SU-DHL-6 (cell line): ENCODE measurements at regions not wholly inside any gene's neighbourhood (a gene's known extent, or its start where the extent isn't known, plus 50 kb on each side); places are given as distances from the start of the nearest gene placed in this dataset.

ENCODE experiments used
- H2AFZ ChIP-seq: fragments of 200-600 bp; sonication (generic); 2 replicates; pipeline ENCODE4 v1.6.1; 2014; ENCODE audit warnings: low read depth, mild to moderate bottlenecking, moderate library complexity, mixed read lengths, antibody characterized with exemption, low read length; ENCODE audit not compliant: severe bottlenecking
- H3F3A ChIP-seq: fragments of 200-600 bp; shearing (Covaris generic); 2 replicates; pipeline ENCODE4 v1.6.0; 2016; ENCODE audit warnings: antibody characterized with exemption, mild to moderate bottlenecking; ENCODE audit not compliant: insufficient read depth
- H3K27ac ChIP-seq: fragments of 200-600 bp; sonication (generic); 2 replicates; pipeline ENCODE4 v1.5.1; 2016; ENCODE audit warnings: low read depth, mild to moderate bottlenecking, low read length, moderate library complexity, mixed read lengths
- H3K27me3 ChIP-seq: fragments of 200-600 bp; sonication (generic), shearing (Covaris generic); 2 replicates; pipeline ENCODE4 v1.6.0; 2014; ENCODE audit warnings: mild to moderate bottlenecking, low read length
- H3K36me3 ChIP-seq: fragments of 200-600 bp; sonication (generic); 2 replicates; pipeline ENCODE4 v1.6.1; 2014; ENCODE audit warnings: mild to moderate bottlenecking, low read length, mixed read lengths
- H3K4me2 ChIP-seq: fragments of 300-600, 200-600 bp; shearing (Covaris generic), sonication (generic); 2 replicates; pipeline ENCODE4 v1.6.0; 2014; ENCODE audit warnings: low read length, low read depth, mild to moderate bottlenecking; ENCODE audit not compliant: poor library complexity, severe bottlenecking
- H3K4me3 ChIP-seq: fragments of 200-600 bp; sonication (generic); 2 replicates; pipeline ENCODE4 v1.5.1; 2014; ENCODE audit warnings: antibody characterized with exemption, low read length, mild to moderate bottlenecking, mixed read lengths; ENCODE audit not compliant: insufficient read depth, poor library complexity, severe bottlenecking
- H3K79me2 ChIP-seq: fragments of 200-600 bp; sonication (generic); 2 replicates; pipeline ENCODE4 v1.6.1; 2014; ENCODE audit warnings: mild to moderate bottlenecking, low read length, moderate library complexity; ENCODE audit not compliant: insufficient read depth
- H3K9ac ChIP-seq: fragments of 200-600 bp; sonication (generic); 2 replicates; pipeline ENCODE4 v1.7.0; 2014; ENCODE audit warnings: mild to moderate bottlenecking, low read length
- H3K9me2 ChIP-seq: fragments of 200-600 bp; sonication (generic); replicated peaks from 2 replicates; pipeline ENCODE4 v1.6.1; 2014; ENCODE audit warnings: low read length; ENCODE audit not compliant: insufficient read depth
- H3K9me3 ChIP-seq: fragments of 200-600 bp; sonication (generic); 2 replicates; pipeline ENCODE4 v1.6.1; 2014; ENCODE audit warnings: low read length, mixed read lengths; ENCODE audit not compliant: insufficient read depth
- H4K20me1 ChIP-seq: fragments of 200-600 bp; sonication (generic); 2 replicates; pipeline ENCODE4 v1.6.1; 2014; ENCODE audit warnings: low read depth, mild to moderate bottlenecking, antibody characterized with exemption, low read length, moderate library complexity, mixed read lengths
- EZH2phosphoT487 ChIP-seq: fragments of 200-600 bp; sonication (generic), shearing (Covaris generic); conservative IDR thresholded peaks from 2 replicates; pipeline ENCODE4 v1.6.1; 2018; ENCODE audit warnings: mild to moderate bottlenecking, antibody characterized with exemption, low read length, moderate library complexity, mixed read lengths
- TF ChIP-seq, protein P1 (sequence below): fragments of 200-600 bp; sonication (generic); IDR thresholded peaks from one replicate; pipeline ENCODE4 v1.5.1; 2017; ENCODE audit warnings: antibody characterized with exemption, mild to moderate bottlenecking, low read length, moderate library complexity; ENCODE audit not compliant: insufficient read depth, poor library complexity, severe bottlenecking

DNA sequence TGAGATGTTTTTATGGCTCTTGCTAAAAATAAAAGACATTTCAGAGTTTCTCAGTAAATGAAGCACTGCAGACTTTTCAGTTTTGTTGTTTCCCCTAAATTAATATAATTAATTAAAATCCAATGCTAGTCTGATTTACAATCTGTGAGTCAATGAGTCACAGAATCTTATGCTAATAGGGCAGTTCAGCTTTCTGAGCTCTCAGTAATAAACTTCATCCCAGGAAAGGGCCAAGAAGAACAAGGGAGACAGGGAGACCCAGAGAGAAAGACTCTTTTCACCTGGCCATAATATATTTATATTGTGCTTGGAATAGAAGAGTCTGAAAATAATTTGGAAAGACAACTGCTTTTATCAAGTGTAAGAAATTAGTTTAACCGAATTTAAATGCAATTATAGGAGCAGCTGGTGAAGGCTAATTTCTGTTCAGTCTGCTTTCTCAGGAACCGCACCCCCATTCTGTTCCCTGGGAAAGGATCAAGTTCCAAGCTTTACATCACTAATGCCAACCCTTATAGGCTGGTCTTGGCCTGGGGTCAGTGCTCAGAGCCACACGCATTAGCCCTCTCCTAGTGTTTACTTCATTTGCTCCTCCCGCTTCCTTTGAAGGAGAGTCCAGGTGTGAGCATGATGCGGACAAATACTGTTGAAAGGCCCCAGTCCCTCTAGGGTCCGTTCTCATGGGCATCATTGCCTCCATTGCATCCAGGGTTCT, 145.6 kb downstream of the ZBTB18 start:
- H3K36me3 ChIP-seq, result no peaks in the 10 kb centered on the region

GRCh38 chr1:244197851-244198375, 146.8 kb downstream of the ZBTB18 start:
- H3K9ac ChIP-seq, result no peak overlapping the region
- H3K4me3 ChIP-seq, result no peak overlapping the region
- H3F3A ChIP-seq, result no peaks in the 10 kb centered on the region
- no peak overlapping the region for H3K4me2 ChIP-seq
- H3K9me2 ChIP-seq, result no peaks in the 10 kb centered on the region
- H3K27me3 ChIP-seq, result no peaks in the 10 kb centered on the region
- no peak for TF ChIP-seq EZH2phosphoT487
- TF ChIP-seq, protein P1, sequence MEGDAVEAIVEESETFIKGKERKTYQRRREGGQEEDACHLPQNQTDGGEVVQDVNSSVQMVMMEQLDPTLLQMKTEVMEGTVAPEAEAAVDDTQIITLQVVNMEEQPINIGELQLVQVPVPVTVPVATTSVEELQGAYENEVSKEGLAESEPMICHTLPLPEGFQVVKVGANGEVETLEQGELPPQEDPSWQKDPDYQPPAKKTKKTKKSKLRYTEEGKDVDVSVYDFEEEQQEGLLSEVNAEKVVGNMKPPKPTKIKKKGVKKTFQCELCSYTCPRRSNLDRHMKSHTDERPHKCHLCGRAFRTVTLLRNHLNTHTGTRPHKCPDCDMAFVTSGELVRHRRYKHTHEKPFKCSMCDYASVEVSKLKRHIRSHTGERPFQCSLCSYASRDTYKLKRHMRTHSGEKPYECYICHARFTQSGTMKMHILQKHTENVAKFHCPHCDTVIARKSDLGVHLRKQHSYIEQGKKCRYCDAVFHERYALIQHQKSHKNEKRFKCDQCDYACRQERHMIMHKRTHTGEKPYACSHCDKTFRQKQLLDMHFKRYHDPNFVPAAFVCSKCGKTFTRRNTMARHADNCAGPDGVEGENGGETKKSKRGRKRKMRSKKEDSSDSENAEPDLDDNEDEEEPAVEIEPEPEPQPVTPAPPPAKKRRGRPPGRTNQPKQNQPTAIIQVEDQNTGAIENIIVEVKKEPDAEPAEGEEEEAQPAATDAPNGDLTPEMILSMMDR, result no peak
- H2AFZ ChIP-seq, result no peak overlapping the region
- H3K9me3 ChIP-seq, result no peaks in the 10 kb centered on the region
- no peaks in the 10 kb centered on the region for H3K36me3 ChIP-seq
- no peaks in the 10 kb centered on the region for H4K20me1 ChIP-seq
- H3K27ac ChIP-seq, result no peak overlapping the region
- H3K79me2 ChIP-seq, result no peaks in the 10 kb centered on the region

More for the DNA sequence above, 145.6 kb downstream of the ZBTB18 start:
- H3K79me2 ChIP-seq, result no peaks in the 10 kb centered on the region
- H3K27me3 ChIP-seq, result no peaks in the 10 kb centered on the region
- H4K20me1 ChIP-seq, result no peaks in the 10 kb centered on the region
- no peak overlapping the region for H3K4me2 ChIP-seq
- H3K9me2 ChIP-seq, result no peaks in the 10 kb centered on the region
- TF ChIP-seq, protein P1, result no peak
- no peak for TF ChIP-seq EZH2phosphoT487
- no peaks in the 10 kb centered on the region for H3K9me3 ChIP-seq
- H3K4me3 ChIP-seq, result no peak overlapping the region
- H3K9ac ChIP-seq, result no peak overlapping the region
- no peak overlapping the region for H2AFZ ChIP-seq
- H3F3A ChIP-seq, result no peaks in the 10 kb centered on the region
- H3K27ac ChIP-seq, result no peak overlapping the region

DNA sequence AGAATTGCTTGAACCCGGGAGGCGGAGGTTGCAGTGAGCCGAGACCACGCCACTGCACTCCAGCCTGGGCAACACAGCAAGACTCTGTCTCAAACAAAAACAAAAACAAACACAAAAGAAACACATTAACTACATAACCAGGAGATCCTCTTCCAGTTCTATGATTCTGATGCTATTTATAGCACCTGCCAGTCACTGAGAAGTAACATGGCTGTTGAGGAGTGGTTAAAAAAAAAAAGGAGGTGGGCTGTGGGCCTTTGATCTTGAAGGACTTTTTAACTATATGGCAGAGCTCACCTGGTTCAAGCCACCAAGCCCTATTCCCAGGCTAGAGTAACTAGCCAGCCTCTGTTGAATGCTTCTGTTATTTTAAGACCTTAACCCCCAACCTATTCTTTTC, 148.8 kb downstream of the ZBTB18 start:
- H3F3A ChIP-seq, result no peaks in the 10 kb centered on the region
- no peak overlapping the region for H3K4me3 ChIP-seq
- H3K27me3 ChIP-seq, result no peaks in the 10 kb centered on the region
- TF ChIP-seq, protein P1, result no peak
- TF ChIP-seq EZH2phosphoT487, result no peak
- H3K27ac ChIP-seq, result no peak overlapping the region
- no peaks in the 10 kb centered on the region for H3K36me3 ChIP-seq
- H3K4me2 ChIP-seq, result no peak overlapping the region
- H3K9me3 ChIP-seq, result no peaks in the 10 kb centered on the region
- no peak overlapping the region for H2AFZ ChIP-seq
- H4K20me1 ChIP-seq, result no peaks in the 10 kb centered on the region
- no peaks in the 10 kb centered on the region for H3K79me2 ChIP-seq
- no peak overlapping the region for H3K9ac ChIP-seq
- no peaks in the 10 kb centered on the region for H3K9me2 ChIP-seq
